Erythroblast (primary cell): ENCODE measurements at regions not wholly inside any gene's neighbourhood (a gene's known extent, or its start where the extent isn't known, plus 50 kb on each side); places are given as distances from the start of the nearest gene placed in this dataset.

Experiments used
- DNase-seq, 2 experiments: peaks; one replicate each; lab custom pipeline; 2025; lab: John Stamatoyannopoulos, UW
- GATA1 ChIP-seq: IDR thresholded peaks from 2 replicates; pipeline ENCODE4 v1.6.1; 2011; ENCODE audit warnings: low read depth, mild to moderate bottlenecking, control low read depth, low read length, moderate library complexity
- POLR2A ChIP-seq: IDR thresholded peaks from 2 replicates; pipeline ENCODE4 v1.6.1; 2011; ENCODE audit warnings: mild to moderate bottlenecking, low read length

GRCh38 chr3:189498995-189499704 lies 132.0 kb upstream of the TP63 start:
- no peak for DNase-seq
- TF ChIP-seq POLR2A: no peak
- no peak for TF ChIP-seq GATA1

GRCh38 chr3:189500299-189500698 lies 130.9 kb upstream of the TP63 start:
- TF ChIP-seq POLR2A (no peak), GATA1 (no peak)
- no peak for DNase-seq

- no peak for DNase-seq
- no peak for TF ChIP-seq GATA1
- no peak for TF ChIP-seq POLR2A
These were observed 130.2 kb upstream of the TP63 start for GRCh38 chr3:189500798-189501495.

- TF ChIP-seq GATA1: no peak
- no peak for TF ChIP-seq POLR2A
- no peak for DNase-seq
These were observed 128.9 kb upstream of the TP63 start for GRCh38 chr3:189502256-189502655.

- TF ChIP-seq POLR2A (no peak), GATA1 (no peak)
- DNase-seq: no peak
These were observed 128.4 kb upstream of the TP63 start for GRCh38 chr3:189502676-189503257.

- TF ChIP-seq POLR2A (no peak), GATA1 (no peak)
- DNase-seq: no peak
These were observed 123.3 kb upstream of the TP63 start for GRCh38 chr3:189507856-189508255.

- DNase-seq: no peak
- TF ChIP-seq POLR2A: no peak
- no peak for TF ChIP-seq GATA1
These were observed 122.2 kb upstream of the TP63 start for GRCh38 chr3:189508784-189509501.

GRCh38 chr3:189512039-189512438 lies 119.2 kb upstream of the TP63 start:
- DNase-seq: no peak
- TF ChIP-seq POLR2A (no peak), GATA1 (no peak)

- TF ChIP-seq GATA1 (no peak), POLR2A (no peak)
- DNase-seq: no peak
These were observed 118.4 kb upstream of the TP63 start for GRCh38 chr3:189512821-189513220.

GRCh38 chr3:189513281-189514117 lies 117.7 kb upstream of the TP63 start:
- no peak for TF ChIP-seq POLR2A
- no peak for TF ChIP-seq GATA1
- DNase-seq: no peak

- TF ChIP-seq POLR2A (no peak), GATA1 (no peak)
- DNase-seq: no peak
These were observed 115.2 kb upstream of the TP63 start for GRCh38 chr3:189516039-189516438.

GRCh38 chr3:189517981-189518380 lies 113.2 kb upstream of the TP63 start:
- no peak for DNase-seq
- no peak for TF ChIP-seq GATA1
- no peak for TF ChIP-seq POLR2A

GRCh38 chr3:189519458-189519857 lies 111.7 kb upstream of the TP63 start:
- no peak for DNase-seq
- TF ChIP-seq POLR2A: no peak
- no peak for TF ChIP-seq GATA1
